Stimulated activated CD4-positive, alpha-beta T cell treated with anti-CD3 and anti-CD28 coated beads, Interleukin-1b, Interleukin-23, amount 100 ng/mL, for 24 hours (primary cell): ENCODE measurements at regions not wholly inside any gene's neighbourhood (a gene's known extent, or its start where the extent isn't known, plus 50 kb on each side); places are given as distances from the start of the nearest gene placed in this dataset.

ENCODE experiments used
- DNase-seq, 4 experiments: peaks; one replicate each; pipeline ENCODE4 v3.0.0-alpha.2; 2020; ENCODE audit warnings: low read depth in 4 of 4, low spot score in 1 of 4

- DNase-seq: no peak
Observed at GRCh38 chr5:27682600-27682999, 644.2 kb upstream of the CDH9 start.

GRCh38 chr5:27652505-27652904 is 614.1 kb upstream of the CDH9 start:
- no peak for DNase-seq

- no peak for DNase-seq
Observed at GRCh38 chr5:27639005-27639612, 600.7 kb upstream of the CDH9 start.

GRCh38 chr5:27619982-27620381 is 581.6 kb upstream of the CDH9 start:
- no peak for DNase-seq

GRCh38 chr5:27612161-27612560 is 573.8 kb upstream of the CDH9 start:
- DNase-seq: no peak

GRCh38 chr5:27608992-27609391 is 570.6 kb upstream of the CDH9 start:
- DNase-seq: no peak

- DNase-seq: no peak
Observed at GRCh38 chr5:27598576-27598975, 560.2 kb upstream of the CDH9 start.

- DNase-seq: no peak
Observed at GRCh38 chr5:27594141-27594540, 555.8 kb upstream of the CDH9 start.

GRCh38 chr5:27592231-27592630 is 553.8 kb upstream of the CDH9 start:
- DNase-seq: no peak

GRCh38 chr5:27590503-27590902 is 552.1 kb upstream of the CDH9 start:
- no peak for DNase-seq

GRCh38 chr5:27578279-27578678 is 539.9 kb upstream of the CDH9 start:
- DNase-seq: no peak

- DNase-seq: no peak
Observed at GRCh38 chr5:27571681-27572080, 533.3 kb upstream of the CDH9 start.

GRCh38 chr5:27568811-27569210 is 530.4 kb upstream of the CDH9 start:
- no peak for DNase-seq

GRCh38 chr5:27561408-27561807 is 523.0 kb upstream of the CDH9 start:
- DNase-seq: no peak

GRCh38 chr5:27548484-27548883 is 510.1 kb upstream of the CDH9 start:
- no peak for DNase-seq

- no peak for DNase-seq
Observed at GRCh38 chr5:27535031-27535557, 496.7 kb upstream of the CDH9 start.

GRCh38 chr5:27532305-27532704 is 493.9 kb upstream of the CDH9 start:
- no peak for DNase-seq

GRCh38 chr5:27524515-27524914 is 486.1 kb upstream of the CDH9 start:
- no peak for DNase-seq

- DNase-seq: no peak
Observed at GRCh38 chr5:27523629-27524028, 485.2 kb upstream of the CDH9 start.

- no peak for DNase-seq
Observed at GRCh38 chr5:27516437-27516836, 478.1 kb upstream of the CDH9 start.

GRCh38 chr5:27511061-27511460 is 472.7 kb upstream of the CDH9 start:
- DNase-seq: no peak

GRCh38 chr5:27503813-27504212 is 465.4 kb upstream of the CDH9 start:
- no peak for DNase-seq

GRCh38 chr5:27502236-27502635 is 463.9 kb upstream of the CDH9 start:
- DNase-seq: no peak
